GM23338 (cell line): ENCODE measurements at regions not wholly inside any gene's neighbourhood (a gene's known extent, or its start where the extent isn't known, plus 50 kb on each side); places are given as distances from the start of the nearest gene placed in this dataset.

Experiments
- CREB1 ChIP-seq: fragments of 250-450 bp; sonication (Bioruptor Pico); IDR thresholded peaks from 2 replicates; pipeline ENCODE4 v1.5.0; 2020; ENCODE audit warnings: low read depth, mild to moderate bottlenecking, moderate library complexity
- CTCF ChIP-seq, 2 experiments: fragments of 200-600 bp in 1 of 2; sonication (generic) in 1 of 2; conservative IDR thresholded peaks; 2 replicates each; pipeline versions ENCODE4 v1.5.1 to v1.6.1; 2016 to 2017; ENCODE audit warnings: antibody characterized with exemption in 2 of 2, low read depth in 2 of 2, mild to moderate bottlenecking in 2 of 2, moderate library complexity in 1 of 2
- EZH2 ChIP-seq: fragments of 200-600 bp; sonication (generic); IDR thresholded peaks from one replicate; pipeline ENCODE4 v1.8.0; 2017; ENCODE audit warnings: antibody characterized with exemption, mild to moderate bottlenecking, low read depth; ENCODE audit not compliant: unreplicated experiment
- EZH2phosphoT487 ChIP-seq: fragments of 200-600 bp; sonication (generic); IDR thresholded peaks from one replicate; pipeline ENCODE4 v1.8.1; 2018; ENCODE audit warnings: antibody characterized with exemption; ENCODE audit not compliant: unreplicated experiment
- JUNB ChIP-seq: IDR thresholded peaks from one replicate; pipeline ENCODE4 v1.6.1; 2016; ENCODE audit warnings: antibody characterized with exemption; ENCODE audit not compliant: unreplicated experiment
- NANOG ChIP-seq: IDR thresholded peaks from 2 replicates; pipeline ENCODE4 v1.6.1; 2016; ENCODE audit warnings: antibody characterized with exemption, borderline replicate concordance
- POLR2AphosphoS5 ChIP-seq: IDR thresholded peaks from 2 replicates; pipeline ENCODE4 v1.6.1; 2016; ENCODE audit warnings: antibody characterized with exemption, low read depth
- REST ChIP-seq: IDR thresholded peaks from one replicate; pipeline ENCODE4 v1.6.1; 2018; ENCODE audit warnings: antibody characterized with exemption; ENCODE audit not compliant: unreplicated experiment
- STAT1 ChIP-seq: IDR thresholded peaks from one replicate; pipeline ENCODE4 v1.6.1; 2016; ENCODE audit warnings: antibody characterized with exemption; ENCODE audit not compliant: unreplicated experiment

- no peak for TF ChIP-seq CTCF (conservative IDR thresholded peaks at IDR 0.05; ENCODE audit: low read depth in 2 of 2)
- no peak for TF ChIP-seq POLR2AphosphoS5
- TF ChIP-seq REST, result no peak
- TF ChIP-seq JUNB, result no peak
- TF ChIP-seq EZH2phosphoT487, result no peak
- no peak for TF ChIP-seq STAT1
- TF ChIP-seq EZH2, result no peak
- TF ChIP-seq CREB1 (CRISPR knock-in tag), result no peak
- no peak for TF ChIP-seq NANOG
These were observed 214.2 kb downstream of the RBFOX3 start for GRCh38 chr17:79396696-79397095.
